H1 (cell line): ENCODE measurements at regions not wholly inside any gene's neighbourhood (a gene's known extent, or its start where the extent isn't known, plus 50 kb on each side); places are given as distances from the start of the nearest gene placed in this dataset.

ENCODE experiments used
- CTCF ChIA-PET: fragments of 300-600 bp; sonication (Branson Sonifier 250); formaldehyde crosslinking; loops from one replicate; lab custom pipeline; 2021; ENCODE audit not compliant: partially characterized antibody; lab: Charles Lee
- POLR2A ChIA-PET: fragments of 300-600 bp; sonication (Branson Sonifier 250); formaldehyde crosslinking; loops from one replicate; lab custom pipeline; 2021; ENCODE audit warnings: inconsistent platforms; ENCODE audit not compliant: partially characterized antibody; lab: Charles Lee
- DNase-seq, 2 experiments: peaks; one replicate each; pipeline versions ENCODE4 v3.0.0 to v3.0.0-alpha.2; 2010 to 2022; ENCODE audit warnings: low spot score in 2 of 2, low read depth in 1 of 2, mixed read lengths in 1 of 2
- FAIRE-seq: peaks from 2 replicates; lab custom pipeline; 2011; peaks lifted over from hg19 to GRCh38; lab: Jason Lieb, UNC
- H2AFZ ChIP-seq: 2 replicates; pipeline ENCODE4 v1.8.1; 2012; ENCODE audit warnings: low read length, inconsistent platforms
- H2AK5ac ChIP-seq: 2 replicates; pipeline ENCODE4 v1.6.1; 2013; ENCODE audit warnings: low read depth, low read length
- H2BK120ac ChIP-seq: replicated peaks from 2 replicates; pipeline ENCODE3; 2013; ENCODE audit warnings: low read depth, low read length, inconsistent platforms
- H2BK12ac ChIP-seq: 2 replicates; pipeline ENCODE4 v1.6.1; 2013; ENCODE audit warnings: low read depth, low read length
- H2BK15ac ChIP-seq: 2 replicates; pipeline ENCODE4 v1.6.1; 2013; ENCODE audit warnings: low read length
- H2BK20ac ChIP-seq: 2 replicates; pipeline ENCODE4 v1.6.1; 2013; ENCODE audit warnings: low read length
- H2BK5ac ChIP-seq: 2 replicates; pipeline ENCODE4 v1.6.1; 2013; ENCODE audit warnings: low read depth, low read length
- H3K14ac ChIP-seq: 2 replicates; pipeline ENCODE4 v1.6.1; 2013; ENCODE audit warnings: inconsistent platforms; ENCODE audit not compliant: insufficient read length
- H3K18ac ChIP-seq: 2 replicates; pipeline ENCODE4 v1.6.1; 2013; ENCODE audit warnings: low read length; ENCODE audit errors: extremely low read depth
- H3K23ac ChIP-seq: 2 replicates; pipeline ENCODE4 v1.6.1; 2013; ENCODE audit warnings: inconsistent platforms; ENCODE audit not compliant: insufficient read length
- H3K23me2 ChIP-seq: 2 replicates; pipeline ENCODE4 v1.6.1; 2013; ENCODE audit warnings: low read depth, low read length
- H3K27ac ChIP-seq: 2 replicates; pipeline ENCODE4 v1.6.1; 2011; ENCODE audit warnings: low read depth, low read length, inconsistent platforms
- H3K27me3 ChIP-seq, 4 experiments: replicated peaks in 1 of 4; 1 replicate in 1 of 4; 2 replicates in 3 of 4; pipeline versions ENCODE4 v1.6.1 to v1.8.1; 2011 to 2013; ENCODE audit warnings: low read length in 3 of 4, mild to moderate bottlenecking in 3 of 4, inconsistent platforms in 2 of 4, mixed read lengths in 2 of 4, moderate library complexity in 1 of 4; ENCODE audit not compliant: control insufficient read depth in 3 of 4, insufficient read depth in 3 of 4; ENCODE audit errors: extremely low read depth in 1 of 4
- H3K36me3 ChIP-seq, 4 experiments: 2 replicates each; pipeline versions ENCODE4 v1.6.1 to v1.8.1; 2011 to 2013; ENCODE audit warnings: mild to moderate bottlenecking in 4 of 4, low read length in 3 of 4, moderate library complexity in 2 of 4, control low read depth in 1 of 4, inconsistent platforms in 1 of 4; ENCODE audit not compliant: insufficient read depth in 4 of 4, control insufficient read depth in 2 of 4
- H3K4ac ChIP-seq: replicated peaks from 2 replicates; pipeline ENCODE3; 2013; ENCODE audit warnings: low read length, low read depth, mixed read lengths, inconsistent platforms; ENCODE audit not compliant: insufficient read length
- H3K4me1 ChIP-seq, 4 experiments: replicated peaks in 1 of 4; 1 replicate in 1 of 4; 2 replicates in 3 of 4; pipeline versions ENCODE4 v1.6.1 to v1.8.1; 2011 to 2013; ENCODE audit warnings: low read length in 3 of 4, inconsistent platforms in 2 of 4, mixed read lengths in 1 of 4; ENCODE audit not compliant: insufficient read depth in 4 of 4, control insufficient read depth in 3 of 4
- H3K4me2 ChIP-seq, 2 experiments: 2 replicates each; pipeline versions ENCODE4 v1.6.1 to v1.8.1; 2011 to 2013; ENCODE audit warnings: low read depth in 2 of 2, low read length in 2 of 2, control low read depth in 1 of 2, inconsistent platforms in 1 of 2, mild to moderate bottlenecking in 1 of 2; ENCODE audit not compliant: insufficient read depth in 1 of 2
- H3K4me3 ChIP-seq, 4 experiments: fragments of 200-600, 300-600 bp in 1 of 4; sonication (generic), shearing (Covaris generic), sonication (Bioruptor Twin) in 1 of 4; 2 replicates each; pipeline versions ENCODE4 v1.5.1 to v1.8.1; 2011 to 2016; ENCODE audit warnings: low read length in 4 of 4, low read depth in 3 of 4, control low read depth in 2 of 4, inconsistent platforms in 2 of 4, mild to moderate bottlenecking in 2 of 4, mixed read lengths in 1 of 4, moderate library complexity in 1 of 4; ENCODE audit not compliant: insufficient read depth in 2 of 4; ENCODE audit errors: extremely low read depth in 1 of 4
- H3K56ac ChIP-seq: replicated peaks from 2 replicates; pipeline ENCODE3; 2013; ENCODE audit warnings: low read depth, mild to moderate bottlenecking, mixed read lengths, low read length, inconsistent platforms; ENCODE audit not compliant: insufficient read length
- H3K79me1 ChIP-seq: 2 replicates; pipeline ENCODE4 v1.6.1; 2013; ENCODE audit warnings: low read depth, low read length, control low read depth
- H3K79me2 ChIP-seq, 2 experiments: 2 replicates each; pipeline versions ENCODE4 v1.6.1 to v1.8.1; 2012 to 2013; ENCODE audit warnings: low read length in 2 of 2, mild to moderate bottlenecking in 2 of 2, inconsistent platforms in 1 of 2; ENCODE audit not compliant: insufficient read depth in 2 of 2, control insufficient read depth in 1 of 2
- H3K9ac ChIP-seq, 4 experiments: replicated peaks in 1 of 4; 1 replicate in 1 of 4; 2 replicates in 3 of 4; pipeline versions ENCODE4 v1.6.1 to v1.8.1; 2011 to 2013; ENCODE audit warnings: low read depth in 3 of 4, low read length in 3 of 4, control low read depth in 2 of 4, mild to moderate bottlenecking in 2 of 4, moderate library complexity in 2 of 4, inconsistent platforms in 1 of 4; ENCODE audit errors: extremely low read depth in 1 of 4
- H3K9me3 ChIP-seq, 2 experiments: 2 replicates each; pipeline versions ENCODE4 v1.6.1 to v1.8.1; 2012 to 2013; ENCODE audit warnings: mild to moderate bottlenecking in 2 of 2, moderate library complexity in 2 of 2, control low read depth in 1 of 2, inconsistent platforms in 1 of 2, low read depth in 1 of 2, low read length in 1 of 2, mixed read lengths in 1 of 2; ENCODE audit not compliant: insufficient read depth in 2 of 2
- H4K20me1 ChIP-seq, 2 experiments: replicated peaks in 1 of 2; 2 replicates each; pipeline versions ENCODE3 to v1.8.1; 2011 to 2013; ENCODE audit warnings: inconsistent platforms in 2 of 2, low read length in 2 of 2, mild to moderate bottlenecking in 1 of 2; ENCODE audit not compliant: insufficient read depth in 2 of 2, control insufficient read depth in 1 of 2
- H4K5ac ChIP-seq: 2 replicates; pipeline ENCODE4 v1.6.1; 2013; ENCODE audit warnings: low read length, low read depth, mixed read lengths, inconsistent platforms; ENCODE audit not compliant: insufficient read length
- H4K8ac ChIP-seq: 2 replicates; pipeline ENCODE4 v1.8.0; 2013; ENCODE audit warnings: mild to moderate bottlenecking, moderate library complexity, low read length, inconsistent platforms; ENCODE audit not compliant: insufficient read depth; ENCODE audit errors: extremely low read depth
- H4K91ac ChIP-seq: replicated peaks from 2 replicates; pipeline ENCODE3; 2013; ENCODE audit warnings: low read length, mixed read lengths, inconsistent platforms; ENCODE audit not compliant: insufficient read length
- BCL11A ChIP-seq, 2 experiments: IDR thresholded peaks; one replicate each; pipeline ENCODE4 v1.6.1; 2011; ENCODE audit warnings: low read depth in 2 of 2, low read length in 2 of 2, mild to moderate bottlenecking in 2 of 2
- GABPA ChIP-seq: IDR thresholded peaks from 2 replicates; pipeline ENCODE4 v1.6.1; 2011; ENCODE audit warnings: mild to moderate bottlenecking, low read length, moderate library complexity, borderline replicate concordance; ENCODE audit not compliant: insufficient read depth
- JUND ChIP-seq: IDR thresholded peaks from 2 replicates; pipeline ENCODE4 v1.6.1; 2011; ENCODE audit warnings: mild to moderate bottlenecking, improper control_type of control experiment, low read length
- RFX5 ChIP-seq: IDR thresholded peaks from 2 replicates; pipeline ENCODE4 v1.6.1; 2011; ENCODE audit warnings: low read depth, low read length, improper control_type of control experiment, borderline replicate concordance
- SIX5 ChIP-seq: IDR thresholded peaks from 2 replicates; pipeline ENCODE4 v1.6.1; 2011; ENCODE audit warnings: mild to moderate bottlenecking, low read depth, low read length
- SUZ12 ChIP-seq: fragments of 200-600 bp; sonication (generic); IDR thresholded peaks from 2 replicates; pipeline ENCODE4 v1.6.1; 2012; ENCODE audit warnings: mild to moderate bottlenecking, inconsistent platforms, low read length, moderate library complexity, mixed read lengths
- WGBS, 2 experiments: shearing (Covaris generic) in 1 of 2; methylation state at CpG; one replicate each; pipeline versions ENCODE4 v1.1.6 to v1.1.7; 2013 to 2015; ENCODE audit warnings: low lambda C conversion rate in 2 of 2, mixed read lengths in 2 of 2, inconsistent platforms in 1 of 2, low coverage in 1 of 2, missing lambda C conversion rate in 1 of 2; ENCODE audit not compliant: insufficient replicate concordance in 2 of 2, insufficient coverage in 1 of 2, insufficient read length in 1 of 2; ENCODE audit errors: extremely low coverage in 1 of 2, missing lambda C conversion rate in 1 of 2; 5-methylcytosine and 5-hydroxymethylcytosine counted together

GRCh38 chr12:25816637-25817036 is 141.8 kb upstream of the RASSF8 start:
- no peaks in the 10 kb centered on the region for H3K79me1 ChIP-seq
- FAIRE-seq: no peak
- 87% methylated on average over 3 of the region's 3 CpGs; no CpG with 5 or more reads in 1 of the 2 experiments for WGBS, 2 experiments

More at GRCh38 chr12:25816637-25817036, 141.8 kb upstream of the RASSF8 start:
- no peak overlapping the region for H2BK12ac ChIP-seq
- H3K23me2 ChIP-seq: no peaks in the 10 kb centered on the region
- H4K91ac ChIP-seq: no peak overlapping the region
- no peak overlapping the region for H3K56ac ChIP-seq
- no peak overlapping the region for H2BK120ac ChIP-seq
- no peak overlapping the region for H3K23ac ChIP-seq
- no peak overlapping the region for H4K5ac ChIP-seq
- no peak overlapping the region for H4K8ac ChIP-seq
- H3K9ac ChIP-seq: no peak overlapping the region
- no peaks in the 10 kb centered on the region for H3K36me3 ChIP-seq
- no peaks in the 10 kb centered on the region for H3K27me3 ChIP-seq
- no peak overlapping the region for H2AK5ac ChIP-seq
- H3K4me1 ChIP-seq: no peaks in the 10 kb centered on the region; a peak in 1 of 7 replicates
- no peak overlapping the region for H3K4ac ChIP-seq
- no peak overlapping the region for H3K4me3 ChIP-seq
- H3K18ac ChIP-seq: no peak overlapping the region
- no peak overlapping the region for H3K14ac ChIP-seq
- no peaks in the 10 kb centered on the region for H3K79me2 ChIP-seq
- no peak overlapping the region for H2BK5ac ChIP-seq
- H2AFZ ChIP-seq: no peak overlapping the region
- TF ChIP-seq JUND: no peak
- no peak for TF ChIP-seq SIX5
- TF ChIP-seq RFX5: no peak
- TF ChIP-seq SUZ12: no peak
- no peak for TF ChIP-seq BCL11A (IDR thresholded peaks at IDR 0.05; ENCODE audit: low read depth in 2 of 2, low read length in 2 of 2)
- TF ChIP-seq GABPA: no peak
- H4K20me1 ChIP-seq: no peaks in the 10 kb centered on the region
- no peak overlapping the region for H3K27ac ChIP-seq
- H3K4me2 ChIP-seq: no peak overlapping the region
- CTCF ChIA-PET: interaction anchor here (1.7 kb wide), 1 partner anchor 9 kb away, joined by 5 read pairs; no protein-coding TSS in a partner anchor
- POLR2A ChIA-PET: no interaction called here
- H2BK15ac ChIP-seq: no peak overlapping the region
- H2BK20ac ChIP-seq: no peak overlapping the region
- H3K9me3 ChIP-seq: no peaks in the 10 kb centered on the region
- no peak for DNase-seq
